SK-N-SH (cell line): ENCODE measurements at regions not wholly inside any gene's neighbourhood (a gene's known extent, or its start where the extent isn't known, plus 50 kb on each side); places are given as distances from the start of the nearest gene placed in this dataset.

Experiments used
- CTCF ChIA-PET: fragments of 300-600, 350-600 bp; formaldehyde crosslinking; extraction: SDS; loops from one replicate; lab custom pipeline; 2021; lab: Yijun Ruan, JAX
- POLR2A ChIA-PET: fragments of 350-600 bp; sonication (Branson Sonifier 250); formaldehyde crosslinking; extraction: SDS; loops from one replicate; lab custom pipeline; 2020; ENCODE audit warnings: antibody characterized with exemption, inconsistent platforms; lab: Yijun Ruan, JAX
- DNase-seq: peaks from one replicate; pipeline ENCODE4 v3.0.0; 2012
- H2AFZ ChIP-seq: fragments of 200-600 bp; sonication (generic); 2 replicates; pipeline ENCODE4 v1.8.1; 2016; ENCODE audit warnings: antibody characterized with exemption, mild to moderate bottlenecking, low read depth
- H3F3A ChIP-seq: fragments of 200-600 bp; sonication (generic); replicated peaks from 2 replicates; pipeline ENCODE3; 2016; ENCODE audit warnings: antibody characterized with exemption, mild to moderate bottlenecking; ENCODE audit not compliant: insufficient read depth
- H3K27ac ChIP-seq, 2 experiments: fragments of 200-500 bp in 1 of 2; fragments of 200-600 bp in 1 of 2; sonication (Bioruptor generic) in 1 of 2; sonication (generic), shearing (Covaris generic) in 1 of 2; 2 replicates each; pipeline versions ENCODE4 v1.5.1 to v1.6.1; 2014 to 2016; ENCODE audit warnings: low read depth in 2 of 2, inconsistent platforms in 1 of 2, low read length in 1 of 2, mild to moderate bottlenecking in 1 of 2, mixed read lengths in 1 of 2
- H3K27me3 ChIP-seq: fragments of 200-600 bp; sonication (generic), shearing (Covaris generic); 2 replicates; pipeline ENCODE4 v1.6.1; 2016; ENCODE audit warnings: mixed run types; ENCODE audit not compliant: insufficient read depth
- H3K36me3 ChIP-seq, 2 experiments: fragments of 200-500 bp in 1 of 2; fragments of 200-600 bp in 1 of 2; sonication (Bioruptor generic) in 1 of 2; sonication (generic) in 1 of 2; replicated peaks in 1 of 2; 2 replicates each; pipeline versions ENCODE3 to v1.5.1; 2014 to 2016; ENCODE audit warnings: low read length in 1 of 2, mild to moderate bottlenecking in 1 of 2; ENCODE audit not compliant: insufficient read depth in 2 of 2, control insufficient read depth in 1 of 2
- H3K4me1 ChIP-seq, 2 experiments: fragments of 200-500 bp in 1 of 2; fragments of 200-600 bp in 1 of 2; sonication (Bioruptor generic) in 1 of 2; sonication (generic), shearing (Covaris generic) in 1 of 2; 2 replicates each; pipeline versions ENCODE4 v1.5.1 to v1.6.1; 2014 to 2016; ENCODE audit warnings: low read depth in 1 of 2, low read length in 1 of 2, mixed run types in 1 of 2; ENCODE audit not compliant: insufficient read depth in 2 of 2, control insufficient read depth in 1 of 2
- H3K4me2 ChIP-seq: fragments of 200-600 bp; sonication (generic), shearing (Covaris generic); 2 replicates; pipeline ENCODE4 v1.6.1; 2017; ENCODE audit warnings: mixed run types
- H3K4me3 ChIP-seq, 2 experiments: fragments of 200-500 bp in 1 of 2; fragments of 200-600 bp in 1 of 2; sonication (Bioruptor generic) in 1 of 2; sonication (generic), shearing (Covaris generic) in 1 of 2; 2 replicates each; pipeline versions ENCODE4 v1.5.1 to v1.8.1; 2014 to 2016; ENCODE audit warnings: low read depth in 2 of 2, inconsistent platforms in 1 of 2, low read length in 1 of 2, mild to moderate bottlenecking in 1 of 2, mixed read lengths in 1 of 2, moderate library complexity in 1 of 2
- H3K79me2 ChIP-seq: fragments of 200-600 bp; sonication (generic); 2 replicates; pipeline ENCODE4 v1.8.1; 2017; ENCODE audit warnings: mild to moderate bottlenecking; ENCODE audit not compliant: insufficient read depth
- H3K9ac ChIP-seq: fragments of 200-600 bp; sonication (generic); 2 replicates; pipeline ENCODE4 v1.6.1; 2017; ENCODE audit warnings: mixed run types
- H3K9me2 ChIP-seq: fragments of 200-600 bp; sonication (generic); 2 replicates; pipeline ENCODE4 v1.6.1; 2017; ENCODE audit warnings: mixed run types
- H3K9me3 ChIP-seq: fragments of 200-600 bp; sonication (generic); 2 replicates; pipeline ENCODE4 v1.6.1; 2017; ENCODE audit warnings: mixed run types, mild to moderate bottlenecking, moderate library complexity
- H4K20me1 ChIP-seq: fragments of 200-600 bp; sonication (generic); 2 replicates; pipeline ENCODE4 v1.6.1; 2017; ENCODE audit warnings: mild to moderate bottlenecking, mixed run types; ENCODE audit not compliant: insufficient read depth
- ELF1 ChIP-seq: IDR thresholded peaks from 2 replicates; pipeline ENCODE4 v1.4.0; 2012
- EZH2phosphoT487 ChIP-seq: fragments of 200-600 bp; sonication (generic); IDR thresholded peaks from 2 replicates; pipeline ENCODE4 v1.6.1; 2017; ENCODE audit warnings: low read depth, mixed run types, mild to moderate bottlenecking, antibody characterized with exemption, moderate library complexity, borderline replicate concordance
- FOSL2 ChIP-seq: IDR thresholded peaks from 2 replicates; pipeline ENCODE4 v1.4.0; 2012; ENCODE audit warnings: low read depth, mild to moderate bottlenecking, moderate library complexity, borderline replicate concordance
- FOXM1 ChIP-seq: IDR thresholded peaks from 2 replicates; pipeline ENCODE4 v1.4.0; 2012; ENCODE audit warnings: low read depth, mild to moderate bottlenecking
- GABPA ChIP-seq: IDR thresholded peaks from 2 replicates; pipeline ENCODE4 v1.4.0; 2012; ENCODE audit warnings: low read depth, mild to moderate bottlenecking
- MEF2A ChIP-seq: IDR thresholded peaks from 2 replicates; pipeline ENCODE4 v1.4.0; 2012; ENCODE audit warnings: low read depth, borderline replicate concordance
- MXI1 ChIP-seq: IDR thresholded peaks from 2 replicates; pipeline ENCODE4 v1.6.1; 2012; ENCODE audit warnings: mild to moderate bottlenecking, low read depth, low read length, improper control_type of control experiment
- POLR2AphosphoS5 ChIP-seq: IDR thresholded peaks from 2 replicates; pipeline ENCODE4 v1.6.1; 2012; ENCODE audit warnings: low read depth, low read length
- RAD21 ChIP-seq: IDR thresholded peaks from 2 replicates; pipeline ENCODE4 v1.6.1; 2012; ENCODE audit warnings: mild to moderate bottlenecking, low read length
- SMC3 ChIP-seq: IDR thresholded peaks from 2 replicates; pipeline ENCODE4 v1.6.1; 2012; ENCODE audit warnings: low read depth, low read length, improper control_type of control experiment
- TCF12 ChIP-seq: IDR thresholded peaks from 2 replicates; pipeline ENCODE4 v1.4.0; 2012
- WGBS: methylation state at CpG from one replicate; pipeline ENCODE4 v1.1.6; 2017; ENCODE audit warnings: low lambda C conversion rate; 5-methylcytosine and 5-hydroxymethylcytosine counted together
- TF ChIP-seq, protein P1 (sequence below): IDR thresholded peaks from 2 replicates; pipeline ENCODE4 v1.6.1; 2012; ENCODE audit warnings: mild to moderate bottlenecking, low read depth, low read length, moderate library complexity
- TF ChIP-seq, protein P2 (sequence below): IDR thresholded peaks from 2 replicates; pipeline ENCODE4; 2012
- TF ChIP-seq, protein P3 (sequence below): IDR thresholded peaks from 2 replicates; pipeline ENCODE4 v1.4.0; 2012; ENCODE audit warnings: low read depth, borderline replicate concordance
- TF ChIP-seq, protein P4 (sequence below): IDR thresholded peaks from 2 replicates; pipeline ENCODE4 v1.4.0; 2012; ENCODE audit warnings: low read depth, borderline replicate concordance
- TF ChIP-seq, protein P5 (sequence below): fragments of 200-600 bp; sonication (generic); IDR thresholded peaks from 2 replicates; pipeline ENCODE4 v1.6.1; 2017; ENCODE audit warnings: antibody characterized with exemption, mild to moderate bottlenecking, moderate library complexity
- TF ChIP-seq, protein P6 (sequence below): IDR thresholded peaks from 2 replicates; pipeline ENCODE4 v1.4.0; 2012; ENCODE audit warnings: low read depth

DNA sequence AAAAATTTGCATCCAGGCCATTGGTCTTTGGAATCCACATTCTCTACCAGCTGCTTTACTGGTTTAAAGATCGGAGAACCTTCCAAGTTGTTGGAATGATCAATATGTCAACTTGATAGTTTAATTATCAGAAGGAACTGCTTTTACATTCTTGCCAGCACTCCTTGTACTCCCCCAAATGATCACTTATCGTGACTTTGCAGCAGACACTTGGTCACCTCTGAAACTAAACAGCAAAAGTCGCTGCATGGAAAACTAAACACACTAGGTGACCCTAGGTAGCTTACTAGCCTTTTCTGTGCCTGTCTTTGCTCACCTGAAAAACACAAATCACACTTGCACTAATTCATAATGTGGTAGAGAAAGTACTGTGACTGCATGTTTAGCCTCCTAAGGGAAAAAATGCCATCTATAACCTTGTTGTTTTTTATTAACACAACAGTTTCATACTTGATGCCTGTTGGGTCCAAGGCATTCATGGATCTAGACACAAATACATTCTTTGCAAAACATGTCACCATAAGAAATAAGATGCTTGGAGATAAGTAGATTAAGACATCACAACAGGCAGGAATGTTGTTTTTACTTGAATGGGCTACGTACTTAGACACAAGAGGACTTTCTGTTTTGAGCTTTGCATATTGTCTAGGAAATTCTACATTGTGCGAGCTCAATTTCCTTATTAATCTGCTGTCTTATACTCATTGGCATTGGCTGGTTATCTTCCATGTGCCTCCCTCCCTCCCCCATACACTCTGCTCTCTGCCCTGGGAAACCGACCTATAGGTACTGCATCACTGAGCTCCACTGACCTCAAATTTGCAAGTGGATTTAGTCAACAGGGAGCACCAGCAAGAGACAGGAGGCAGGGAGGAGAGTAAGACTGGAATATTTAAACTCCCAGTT lies 219.1 kb upstream of the STK17B start:
- ChIA-PET POLR2A (no interaction called here), CTCF (interaction anchor here (1.1 to 1.4 kb wide), 2 partner anchors 24 to 26 kb away, joined by 3 read pairs; no protein-coding TSS in a partner anchor)
- H3K4me2 ChIP-seq = peak overlapping the region; percentile 55
- H3K36me3 ChIP-seq = no peaks in the 10 kb centered on the region
- TF ChIP-seq GABPA (no peak), FOXM1 (no peak), FOSL2 (no peak), TCF12 (no peak)
- TF ChIP-seq, protein P1, sequence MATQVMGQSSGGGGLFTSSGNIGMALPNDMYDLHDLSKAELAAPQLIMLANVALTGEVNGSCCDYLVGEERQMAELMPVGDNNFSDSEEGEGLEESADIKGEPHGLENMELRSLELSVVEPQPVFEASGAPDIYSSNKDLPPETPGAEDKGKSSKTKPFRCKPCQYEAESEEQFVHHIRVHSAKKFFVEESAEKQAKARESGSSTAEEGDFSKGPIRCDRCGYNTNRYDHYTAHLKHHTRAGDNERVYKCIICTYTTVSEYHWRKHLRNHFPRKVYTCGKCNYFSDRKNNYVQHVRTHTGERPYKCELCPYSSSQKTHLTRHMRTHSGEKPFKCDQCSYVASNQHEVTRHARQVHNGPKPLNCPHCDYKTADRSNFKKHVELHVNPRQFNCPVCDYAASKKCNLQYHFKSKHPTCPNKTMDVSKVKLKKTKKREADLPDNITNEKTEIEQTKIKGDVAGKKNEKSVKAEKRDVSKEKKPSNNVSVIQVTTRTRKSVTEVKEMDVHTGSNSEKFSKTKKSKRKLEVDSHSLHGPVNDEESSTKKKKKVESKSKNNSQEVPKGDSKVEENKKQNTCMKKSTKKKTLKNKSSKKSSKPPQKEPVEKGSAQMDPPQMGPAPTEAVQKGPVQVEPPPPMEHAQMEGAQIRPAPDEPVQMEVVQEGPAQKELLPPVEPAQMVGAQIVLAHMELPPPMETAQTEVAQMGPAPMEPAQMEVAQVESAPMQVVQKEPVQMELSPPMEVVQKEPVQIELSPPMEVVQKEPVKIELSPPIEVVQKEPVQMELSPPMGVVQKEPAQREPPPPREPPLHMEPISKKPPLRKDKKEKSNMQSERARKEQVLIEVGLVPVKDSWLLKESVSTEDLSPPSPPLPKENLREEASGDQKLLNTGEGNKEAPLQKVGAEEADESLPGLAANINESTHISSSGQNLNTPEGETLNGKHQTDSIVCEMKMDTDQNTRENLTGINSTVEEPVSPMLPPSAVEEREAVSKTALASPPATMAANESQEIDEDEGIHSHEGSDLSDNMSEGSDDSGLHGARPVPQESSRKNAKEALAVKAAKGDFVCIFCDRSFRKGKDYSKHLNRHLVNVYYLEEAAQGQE = no peak
- TF ChIP-seq, protein P2, sequence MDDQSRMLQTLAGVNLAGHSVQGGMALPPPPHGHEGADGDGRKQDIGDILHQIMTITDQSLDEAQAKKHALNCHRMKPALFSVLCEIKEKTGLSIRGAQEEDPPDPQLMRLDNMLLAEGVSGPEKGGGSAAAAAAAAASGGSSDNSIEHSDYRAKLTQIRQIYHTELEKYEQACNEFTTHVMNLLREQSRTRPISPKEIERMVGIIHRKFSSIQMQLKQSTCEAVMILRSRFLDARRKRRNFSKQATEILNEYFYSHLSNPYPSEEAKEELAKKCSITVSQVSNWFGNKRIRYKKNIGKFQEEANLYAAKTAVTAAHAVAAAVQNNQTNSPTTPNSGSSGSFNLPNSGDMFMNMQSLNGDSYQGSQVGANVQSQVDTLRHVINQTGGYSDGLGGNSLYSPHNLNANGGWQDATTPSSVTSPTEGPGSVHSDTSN = no peak
- TF ChIP-seq, protein P3, sequence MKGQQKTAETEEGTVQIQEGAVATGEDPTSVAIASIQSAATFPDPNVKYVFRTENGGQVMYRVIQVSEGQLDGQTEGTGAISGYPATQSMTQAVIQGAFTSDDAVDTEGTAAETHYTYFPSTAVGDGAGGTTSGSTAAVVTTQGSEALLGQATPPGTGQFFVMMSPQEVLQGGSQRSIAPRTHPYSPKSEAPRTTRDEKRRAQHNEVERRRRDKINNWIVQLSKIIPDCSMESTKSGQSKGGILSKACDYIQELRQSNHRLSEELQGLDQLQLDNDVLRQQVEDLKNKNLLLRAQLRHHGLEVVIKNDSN = no peak
- H3K9me2 ChIP-seq = no peaks in the 10 kb centered on the region
- H3F3A ChIP-seq = no peaks in the 10 kb centered on the region
- H3K9ac ChIP-seq = no peak overlapping the region
- H3K4me3 ChIP-seq = no peak overlapping the region
- no peaks in the 10 kb centered on the region; the same call in 1 of the 2 replicates for H3K79me2 ChIP-seq
- H3K4me1 ChIP-seq = no peaks in the 10 kb centered on the region
- H2AFZ ChIP-seq = peak overlapping the region; percentile 19; the same call in 1 of the 2 replicates
- DNase-seq = no peak
- H3K27me3 ChIP-seq = no peaks in the 10 kb centered on the region
- no peaks in the 10 kb centered on the region for H3K9me3 ChIP-seq
- H3K27ac ChIP-seq = peak overlapping the region in 1 of 2 experiments; percentile 15; a peak in 1 of 4 replicates
- no peaks in the 10 kb centered on the region for H4K20me1 ChIP-seq
- WGBS = 83% methylated on average over 6 of the region's 6 CpGs

DNA sequence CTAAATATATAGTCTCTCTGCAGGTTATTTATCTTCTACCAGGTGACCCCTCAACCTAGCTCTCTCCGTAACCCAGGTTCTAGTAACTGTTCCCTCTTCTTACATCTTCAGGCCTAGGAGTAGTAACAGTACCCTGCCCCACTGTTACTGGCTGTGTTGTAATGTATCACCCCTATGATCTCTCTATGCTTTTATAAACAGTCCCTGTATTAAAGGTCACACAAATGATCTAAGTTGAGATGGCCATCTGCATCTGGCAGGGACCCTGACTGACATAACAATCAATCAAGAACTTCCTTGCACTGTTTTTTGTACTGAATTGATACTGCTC lies 219.7 kb upstream of the STK17B start:
- H3K27ac ChIP-seq = peak overlapping the region in 1 of 2 experiments; percentile 15; a peak in 1 of 4 replicates
- no peaks in the 10 kb centered on the region for H3F3A ChIP-seq
- H3K4me2 ChIP-seq = peak overlapping the region; percentile 55; the same call in 1 of the 2 replicates
- no peaks in the 10 kb centered on the region for H3K36me3 ChIP-seq
- H4K20me1 ChIP-seq = no peaks in the 10 kb centered on the region
- ChIA-PET POLR2A (no interaction called here), CTCF (interaction anchor here (1.1 to 1.4 kb wide), 2 partner anchors 25 to 27 kb away, joined by 3 read pairs; no protein-coding TSS in a partner anchor)
- H3K9ac ChIP-seq = no peak overlapping the region
- WGBS = 100% methylated on average over 1 of the region's 1 CpG
- TF ChIP-seq EZH2phosphoT487 (no peak), MEF2A (no peak), ELF1 (no peak), GABPA (no peak), SMC3 (no peak), POLR2AphosphoS5 (no peak), RAD21 (no peak), MXI1 (no peak)
- TF ChIP-seq, protein P4, sequence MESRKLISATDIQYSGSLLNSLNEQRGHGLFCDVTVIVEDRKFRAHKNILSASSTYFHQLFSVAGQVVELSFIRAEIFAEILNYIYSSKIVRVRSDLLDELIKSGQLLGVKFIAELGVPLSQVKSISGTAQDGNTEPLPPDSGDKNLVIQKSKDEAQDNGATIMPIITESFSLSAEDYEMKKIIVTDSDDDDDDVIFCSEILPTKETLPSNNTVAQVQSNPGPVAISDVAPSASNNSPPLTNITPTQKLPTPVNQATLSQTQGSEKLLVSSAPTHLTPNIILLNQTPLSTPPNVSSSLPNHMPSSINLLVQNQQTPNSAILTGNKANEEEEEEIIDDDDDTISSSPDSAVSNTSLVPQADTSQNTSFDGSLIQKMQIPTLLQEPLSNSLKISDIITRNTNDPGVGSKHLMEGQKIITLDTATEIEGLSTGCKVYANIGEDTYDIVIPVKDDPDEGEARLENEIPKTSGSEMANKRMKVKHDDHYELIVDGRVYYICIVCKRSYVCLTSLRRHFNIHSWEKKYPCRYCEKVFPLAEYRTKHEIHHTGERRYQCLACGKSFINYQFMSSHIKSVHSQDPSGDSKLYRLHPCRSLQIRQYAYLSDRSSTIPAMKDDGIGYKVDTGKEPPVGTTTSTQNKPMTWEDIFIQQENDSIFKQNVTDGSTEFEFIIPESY = no peak
- TF ChIP-seq, protein P5, sequence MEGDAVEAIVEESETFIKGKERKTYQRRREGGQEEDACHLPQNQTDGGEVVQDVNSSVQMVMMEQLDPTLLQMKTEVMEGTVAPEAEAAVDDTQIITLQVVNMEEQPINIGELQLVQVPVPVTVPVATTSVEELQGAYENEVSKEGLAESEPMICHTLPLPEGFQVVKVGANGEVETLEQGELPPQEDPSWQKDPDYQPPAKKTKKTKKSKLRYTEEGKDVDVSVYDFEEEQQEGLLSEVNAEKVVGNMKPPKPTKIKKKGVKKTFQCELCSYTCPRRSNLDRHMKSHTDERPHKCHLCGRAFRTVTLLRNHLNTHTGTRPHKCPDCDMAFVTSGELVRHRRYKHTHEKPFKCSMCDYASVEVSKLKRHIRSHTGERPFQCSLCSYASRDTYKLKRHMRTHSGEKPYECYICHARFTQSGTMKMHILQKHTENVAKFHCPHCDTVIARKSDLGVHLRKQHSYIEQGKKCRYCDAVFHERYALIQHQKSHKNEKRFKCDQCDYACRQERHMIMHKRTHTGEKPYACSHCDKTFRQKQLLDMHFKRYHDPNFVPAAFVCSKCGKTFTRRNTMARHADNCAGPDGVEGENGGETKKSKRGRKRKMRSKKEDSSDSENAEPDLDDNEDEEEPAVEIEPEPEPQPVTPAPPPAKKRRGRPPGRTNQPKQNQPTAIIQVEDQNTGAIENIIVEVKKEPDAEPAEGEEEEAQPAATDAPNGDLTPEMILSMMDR = no peak
- TF ChIP-seq, protein P6, sequence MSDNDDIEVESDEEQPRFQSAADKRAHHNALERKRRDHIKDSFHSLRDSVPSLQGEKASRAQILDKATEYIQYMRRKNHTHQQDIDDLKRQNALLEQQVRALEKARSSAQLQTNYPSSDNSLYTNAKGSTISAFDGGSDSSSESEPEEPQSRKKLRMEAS = no peak
- no peaks in the 10 kb centered on the region for H3K4me1 ChIP-seq
- no peaks in the 10 kb centered on the region for H3K27me3 ChIP-seq
- no peak for DNase-seq
- no peak overlapping the region for H3K4me3 ChIP-seq
- H3K79me2 ChIP-seq = no peaks in the 10 kb centered on the region; the same call in 1 of the 2 replicates
- no peaks in the 10 kb centered on the region for H3K9me2 ChIP-seq
- no peak overlapping the region for H2AFZ ChIP-seq
- no peaks in the 10 kb centered on the region for H3K9me3 ChIP-seq
